ENCODE measurements at regions not wholly inside any gene's neighbourhood (a gene's known extent, or its start where the extent isn't known, plus 50 kb on each side); places are given as distances from the start of the nearest gene placed in this dataset.

- no peaks in the 10 kb centered on the region for H3K36me3 ChIP-seq (ENCODE audit: control insufficient read depth in 4 of 4, insufficient read depth in 3 of 4, low read depth in 1 of 4, low read length in 3 of 4)
- no peaks in the 10 kb centered on the region for H3K9me3 ChIP-seq (ENCODE audit: control insufficient read depth in 4 of 4, low read length in 3 of 4)
- WGBS: 81% methylated on average over 2 of the region's 2 CpGs
- H3K27ac ChIP-seq (ENCODE audit: low read depth in 1 of 2, low read length in 2 of 2): no peak overlapping the region
- no peaks in the 10 kb centered on the region for H3K27me3 ChIP-seq (ENCODE audit: control insufficient read depth in 4 of 4, insufficient read depth in 4 of 4, low read length in 3 of 4)
- no peak overlapping the region for H3K4me3 ChIP-seq (ENCODE audit: low read depth in 1 of 3, low read length in 3 of 3)
- no peak overlapping the region for H3K9ac ChIP-seq (ENCODE audit: low read depth in 1 of 2, low read length in 2 of 2)
- TF ChIP-seq HNF4A (conservative IDR thresholded peaks at IDR 0.05): no peak
- no peak for TF ChIP-seq REST (IDR thresholded peaks at IDR 0.05)
- no peak for TF ChIP-seq EGR1 (IDR thresholded peaks at IDR 0.05; ENCODE audit: low read depth in 2 of 2)
- no peak for TF ChIP-seq GABPA (IDR thresholded peaks at IDR 0.05 in 1 of 2, conservative IDR thresholded peaks at IDR 0.05 in 1 of 2)
- TF ChIP-seq FOXA1 (IDR thresholded peaks at IDR 0.05): no peak
- no peak for TF ChIP-seq ATF3 (IDR thresholded peaks at IDR 0.05)
- TF ChIP-seq SP1 (IDR thresholded peaks at IDR 0.05): no peak
- no peak for TF ChIP-seq CTCF (IDR thresholded peaks at IDR 0.05; ENCODE audit: low read depth, low read length, missing input control)
- no peak for TF ChIP-seq JUND (IDR thresholded peaks at IDR 0.05)
- TF ChIP-seq HNF4G (IDR thresholded peaks at IDR 0.05): no peak
- TF ChIP-seq YY1 (IDR thresholded peaks at IDR 0.05): no peak
- no peak for TF ChIP-seq NR2F2 (IDR thresholded peaks at IDR 0.05)
- no peak for TF ChIP-seq RXRA (IDR thresholded peaks at IDR 0.05)
- TF ChIP-seq RAD21 (IDR thresholded peaks at IDR 0.05): no peak
- no peak for TF ChIP-seq TAF1 (conservative IDR thresholded peaks at IDR 0.05)
- no peak for TF ChIP-seq MAX (IDR thresholded peaks at IDR 0.05)
- TF ChIP-seq ZBTB33 (IDR thresholded peaks at IDR 0.05): no peak
- TF ChIP-seq FOXA2 (IDR thresholded peaks at IDR 0.05): no peak
- H3K4me1 ChIP-seq (ENCODE audit: control insufficient read depth in 4 of 4, insufficient read depth in 4 of 4, low read length in 3 of 4): no peaks in the 10 kb centered on the region
- no peak for DNase-seq (ENCODE audit: low spot score)
These were observed 964.6 kb downstream of the HACE1 start for GRCh38 chr6:103895136-103895535.

All from liver (tissue), 8 donors.